NB4 (cell line): ENCODE measurements at regions not wholly inside any gene's neighbourhood (a gene's known extent, or its start where the extent isn't known, plus 50 kb on each side); places are given as distances from the start of the nearest gene placed in this dataset.

Source experiments
- POLR2A ChIP-seq: IDR thresholded peaks from 2 replicates; pipeline ENCODE4 v1.6.1; 2011; ENCODE audit warnings: mild to moderate bottlenecking; ENCODE audit not compliant: insufficient read length; ENCODE audit errors: extremely low read depth
- TF ChIP-seq, protein P1 (sequence below): IDR thresholded peaks from one replicate; pipeline ENCODE4 v1.5.1; 2012; ENCODE audit warnings: low read depth, low read length

DNA sequence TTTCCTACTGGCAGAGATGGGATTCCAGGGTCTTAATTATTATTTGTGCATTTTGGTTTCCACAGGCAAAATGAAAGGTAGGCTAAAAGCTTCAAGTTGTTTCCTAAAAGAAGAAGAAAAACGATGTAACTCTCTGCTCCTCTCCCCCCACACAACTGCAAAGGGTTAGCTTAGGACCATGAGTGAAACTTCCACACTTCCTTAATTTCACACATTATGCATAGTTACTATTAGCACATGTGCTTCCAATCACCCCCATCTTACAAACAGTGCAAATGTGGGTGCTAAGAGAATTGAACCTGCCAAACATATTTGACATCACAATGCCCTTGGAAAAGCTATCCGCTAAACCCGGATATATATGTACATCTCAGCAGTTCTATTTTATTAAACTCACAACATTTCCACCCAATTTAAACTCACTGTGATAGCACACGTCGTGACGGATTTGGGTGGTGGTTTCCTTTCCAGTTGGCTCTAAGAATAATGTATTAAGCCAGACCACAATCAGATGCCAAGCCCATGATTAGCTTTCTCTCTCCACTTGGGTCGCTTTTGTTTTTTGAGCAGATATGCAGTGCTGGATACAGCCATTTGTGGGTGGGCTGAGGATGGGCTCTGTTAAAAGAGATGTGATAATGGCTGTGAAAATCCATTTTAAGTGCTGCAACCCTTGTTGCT is 245.0 kb upstream of the POU2AF2 start:
- TF ChIP-seq, protein P1, sequence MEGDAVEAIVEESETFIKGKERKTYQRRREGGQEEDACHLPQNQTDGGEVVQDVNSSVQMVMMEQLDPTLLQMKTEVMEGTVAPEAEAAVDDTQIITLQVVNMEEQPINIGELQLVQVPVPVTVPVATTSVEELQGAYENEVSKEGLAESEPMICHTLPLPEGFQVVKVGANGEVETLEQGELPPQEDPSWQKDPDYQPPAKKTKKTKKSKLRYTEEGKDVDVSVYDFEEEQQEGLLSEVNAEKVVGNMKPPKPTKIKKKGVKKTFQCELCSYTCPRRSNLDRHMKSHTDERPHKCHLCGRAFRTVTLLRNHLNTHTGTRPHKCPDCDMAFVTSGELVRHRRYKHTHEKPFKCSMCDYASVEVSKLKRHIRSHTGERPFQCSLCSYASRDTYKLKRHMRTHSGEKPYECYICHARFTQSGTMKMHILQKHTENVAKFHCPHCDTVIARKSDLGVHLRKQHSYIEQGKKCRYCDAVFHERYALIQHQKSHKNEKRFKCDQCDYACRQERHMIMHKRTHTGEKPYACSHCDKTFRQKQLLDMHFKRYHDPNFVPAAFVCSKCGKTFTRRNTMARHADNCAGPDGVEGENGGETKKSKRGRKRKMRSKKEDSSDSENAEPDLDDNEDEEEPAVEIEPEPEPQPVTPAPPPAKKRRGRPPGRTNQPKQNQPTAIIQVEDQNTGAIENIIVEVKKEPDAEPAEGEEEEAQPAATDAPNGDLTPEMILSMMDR = no peak
- TF ChIP-seq POLR2A = no peak
